GM12892 (cell line): ENCODE measurements at regions not wholly inside any gene's neighbourhood (a gene's known extent, or its start where the extent isn't known, plus 50 kb on each side); places are given as distances from the start of the nearest gene placed in this dataset.

Source experiments
- POLR2AphosphoS5 ChIP-seq: IDR thresholded peaks from 2 replicates; pipeline ENCODE4 v1.6.1; 2011; ENCODE audit warnings: low read depth, low read length, control low read depth
- TAF1 ChIP-seq: IDR thresholded peaks from 2 replicates; pipeline ENCODE4 v1.6.1; 2011; ENCODE audit warnings: low read depth, mild to moderate bottlenecking, control low read depth, low read length, borderline replicate concordance

- TF ChIP-seq POLR2AphosphoS5 (no peak), TAF1 (no peak)
These were observed 258.7 kb upstream of the ACTRT1 start for GRCh38 chrX:128310912-128311311.
